Right atrium auricular region (tissue), 2 donors: ENCODE measurements at regions not wholly inside any gene's neighbourhood (a gene's known extent, or its start where the extent isn't known, plus 50 kb on each side); places are given as distances from the start of the nearest gene placed in this dataset.

ENCODE experiments used
- DNase-seq: peaks from one replicate; pipeline ENCODE4 v3.0.0-alpha.2; 2019; ENCODE audit warnings: low spot score
- H3K27ac ChIP-seq, 2 donors: fragments of 200-600 bp; sonication (generic); 1 replicate in 1 of 2; 2 replicates in 1 of 2; pipeline ENCODE4 v1.5.1; 2016 to 2019
- H3K27me3 ChIP-seq, 2 donors: fragments of 200-600 bp; sonication (generic); one replicate each; pipeline versions ENCODE4 v1.5.1 to v1.6.0; 2017 to 2019
- H3K36me3 ChIP-seq: fragments of 200-600 bp; sonication (generic); one replicate; pipeline ENCODE4 v1.5.1; 2016
- H3K4me1 ChIP-seq, 2 donors: fragments of 200-600 bp; sonication (generic); one replicate each; pipeline versions ENCODE4 v1.5.1 to v1.6.0; 2017 to 2019
- H3K4me3 ChIP-seq, 2 donors: fragments of 200-600 bp; sonication (generic); 1 replicate in 1 of 2; 2 replicates in 1 of 2; pipeline ENCODE4 v1.5.1; 2017 to 2019; ENCODE audit warnings: mild to moderate bottlenecking in 1 of 2, moderate library complexity in 1 of 2
- H3K9me3 ChIP-seq, 2 donors: fragments of 200-600 bp; sonication (generic); one replicate each; pipeline ENCODE4 v1.5.1; 2019
- TF ChIP-seq, protein P1 (sequence below), 2 donors: fragments of 200-600 bp; sonication (generic); IDR thresholded peaks; one replicate each; pipeline ENCODE4 v1.5.1; 2019; ENCODE audit warnings: antibody characterized with exemption in 2 of 2

DNA sequence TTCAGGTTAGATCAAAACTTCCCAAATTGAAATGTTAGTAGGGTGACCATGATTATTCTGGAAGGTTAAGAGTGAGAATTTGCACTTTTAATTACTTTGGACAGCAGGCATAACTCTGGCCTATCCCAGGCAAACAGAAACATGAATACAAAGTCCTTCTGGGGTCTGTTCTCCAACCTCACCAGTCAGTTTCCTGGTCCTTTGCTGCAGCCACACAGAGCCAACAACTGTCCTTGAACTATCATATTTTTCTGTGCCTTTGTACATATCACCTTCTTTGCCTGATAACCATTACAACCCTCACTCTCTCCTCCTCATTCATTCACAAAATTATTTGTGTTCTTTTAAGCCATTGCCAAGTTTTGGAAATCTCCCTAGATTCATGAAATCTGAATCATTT is 126.0 kb upstream of the GBE1 start:
- TF ChIP-seq, protein P1, sequence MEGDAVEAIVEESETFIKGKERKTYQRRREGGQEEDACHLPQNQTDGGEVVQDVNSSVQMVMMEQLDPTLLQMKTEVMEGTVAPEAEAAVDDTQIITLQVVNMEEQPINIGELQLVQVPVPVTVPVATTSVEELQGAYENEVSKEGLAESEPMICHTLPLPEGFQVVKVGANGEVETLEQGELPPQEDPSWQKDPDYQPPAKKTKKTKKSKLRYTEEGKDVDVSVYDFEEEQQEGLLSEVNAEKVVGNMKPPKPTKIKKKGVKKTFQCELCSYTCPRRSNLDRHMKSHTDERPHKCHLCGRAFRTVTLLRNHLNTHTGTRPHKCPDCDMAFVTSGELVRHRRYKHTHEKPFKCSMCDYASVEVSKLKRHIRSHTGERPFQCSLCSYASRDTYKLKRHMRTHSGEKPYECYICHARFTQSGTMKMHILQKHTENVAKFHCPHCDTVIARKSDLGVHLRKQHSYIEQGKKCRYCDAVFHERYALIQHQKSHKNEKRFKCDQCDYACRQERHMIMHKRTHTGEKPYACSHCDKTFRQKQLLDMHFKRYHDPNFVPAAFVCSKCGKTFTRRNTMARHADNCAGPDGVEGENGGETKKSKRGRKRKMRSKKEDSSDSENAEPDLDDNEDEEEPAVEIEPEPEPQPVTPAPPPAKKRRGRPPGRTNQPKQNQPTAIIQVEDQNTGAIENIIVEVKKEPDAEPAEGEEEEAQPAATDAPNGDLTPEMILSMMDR (IDR thresholded peaks at IDR 0.05), result no peak
- Histone ChIP-seq H3K36me3 (no peaks in the 10 kb centered on the region), H3K4me3 (no peak overlapping the region), H3K27me3 (no peaks in the 10 kb centered on the region), H3K9me3 (no peaks in the 10 kb centered on the region), H3K27ac (no peak overlapping the region), H3K4me1 (no peaks in the 10 kb centered on the region)
- DNase-seq, result no peak

DNA sequence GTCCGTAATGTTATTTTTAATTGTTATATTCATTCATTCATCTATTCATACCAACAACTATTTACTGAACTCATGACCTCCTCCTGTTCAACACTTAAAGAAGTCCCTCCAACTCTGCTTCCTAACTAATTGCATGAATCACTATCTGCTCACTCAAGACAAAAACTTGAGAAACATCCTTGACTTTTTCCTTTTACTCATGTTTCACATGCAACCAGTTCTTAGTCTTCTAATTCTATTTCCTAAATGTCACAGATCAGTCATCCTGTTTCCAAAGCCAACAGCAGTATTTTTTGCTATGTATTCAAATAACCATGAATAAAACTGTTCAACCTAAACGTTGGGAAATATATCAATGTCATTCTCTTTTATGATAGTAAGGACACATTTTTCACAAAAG is 124.6 kb upstream of the GBE1 start:
- TF ChIP-seq, protein P1 (IDR thresholded peaks at IDR 0.05), result no peak
- Histone ChIP-seq H3K4me3 (no peak overlapping the region), H3K36me3 (no peaks in the 10 kb centered on the region), H3K9me3 (no peaks in the 10 kb centered on the region), H3K27me3 (no peaks in the 10 kb centered on the region), H3K4me1 (no peaks in the 10 kb centered on the region), H3K27ac (no peak overlapping the region)
- DNase-seq, result no peak

DNA sequence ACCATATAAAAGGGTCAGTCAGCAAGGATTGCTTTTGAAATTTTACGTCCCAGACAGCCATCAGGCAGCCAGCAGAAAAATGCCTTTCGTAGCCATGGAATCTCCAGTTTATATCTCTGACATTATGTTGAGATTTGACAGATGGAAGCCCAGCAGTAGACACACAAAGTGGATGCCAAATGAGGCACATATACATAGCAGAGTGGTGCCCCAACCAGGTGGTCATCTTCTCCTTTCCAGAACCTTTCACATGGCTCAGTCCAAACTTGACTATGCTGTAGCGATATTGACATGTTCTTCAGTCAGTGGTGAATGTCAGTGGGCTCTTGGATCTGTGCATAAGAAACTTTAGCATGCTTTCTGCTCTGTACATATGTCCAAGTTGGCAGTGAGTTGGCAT is 123.3 kb upstream of the GBE1 start:
- no peak overlapping the region for H3K4me3 ChIP-seq
- H3K27ac ChIP-seq, result no peak overlapping the region
- no peaks in the 10 kb centered on the region for H3K9me3 ChIP-seq
- TF ChIP-seq, protein P1 (IDR thresholded peaks at IDR 0.05), result no peak
- no peaks in the 10 kb centered on the region for H3K36me3 ChIP-seq
- H3K27me3 ChIP-seq, result no peaks in the 10 kb centered on the region
- no peaks in the 10 kb centered on the region for H3K4me1 ChIP-seq
- no peak for DNase-seq

DNA sequence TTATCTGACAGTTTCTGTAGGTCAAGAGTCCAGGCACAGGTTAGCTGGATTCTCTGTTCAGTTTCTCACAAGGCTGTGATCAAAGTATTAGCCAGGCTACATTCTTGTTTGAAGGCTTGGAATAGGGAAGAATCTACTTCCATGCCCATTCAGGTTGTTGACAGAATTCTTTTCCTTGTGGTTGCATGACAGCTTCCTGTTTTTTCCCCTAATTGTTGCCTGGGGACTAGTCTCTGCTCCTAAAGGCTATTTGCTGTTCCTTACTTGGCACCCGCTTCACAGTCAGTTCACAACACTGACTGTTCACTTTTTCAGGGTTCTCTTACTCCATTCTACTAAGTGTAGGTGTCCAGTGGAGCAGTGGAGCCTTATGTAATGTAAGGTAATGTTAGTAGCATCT is 115.4 kb upstream of the GBE1 start:
- DNase-seq, result no peak

DNA sequence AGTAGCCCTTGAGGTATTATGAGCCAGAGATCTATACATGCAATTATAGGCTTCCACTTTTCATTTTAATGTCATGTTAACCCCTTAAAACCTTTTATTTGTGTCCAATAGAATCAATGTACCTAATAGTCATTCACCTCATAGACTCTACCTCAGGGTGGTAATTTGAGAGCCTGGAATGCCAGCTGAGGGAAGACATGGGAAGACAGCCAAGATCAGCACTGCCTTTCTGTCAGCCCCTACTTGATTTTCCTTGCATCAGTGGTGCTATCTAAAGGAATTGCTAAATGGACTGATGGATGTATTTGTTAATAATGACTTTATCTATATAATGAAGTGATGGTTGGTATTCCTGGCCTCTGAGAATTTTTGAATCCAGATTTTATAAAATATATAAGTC is 113.3 kb upstream of the GBE1 start:
- DNase-seq, result no peak
- H3K27me3 ChIP-seq, result no peaks in the 10 kb centered on the region
- no peaks in the 10 kb centered on the region for H3K36me3 ChIP-seq
- no peak overlapping the region for H3K27ac ChIP-seq
- H3K9me3 ChIP-seq, result no peaks in the 10 kb centered on the region
- no peaks in the 10 kb centered on the region for H3K4me1 ChIP-seq
- TF ChIP-seq, protein P1 (IDR thresholded peaks at IDR 0.05), result no peak
- no peak overlapping the region for H3K4me3 ChIP-seq

More for the DNA sequence above, 115.4 kb upstream of the GBE1 start:
- Histone ChIP-seq H3K9me3 (no peaks in the 10 kb centered on the region), H3K4me1 (no peaks in the 10 kb centered on the region), H3K27me3 (no peaks in the 10 kb centered on the region), H3K4me3 (no peak overlapping the region), H3K27ac (no peak overlapping the region), H3K36me3 (no peaks in the 10 kb centered on the region)
- TF ChIP-seq, protein P1 (IDR thresholded peaks at IDR 0.05), result no peak

DNA sequence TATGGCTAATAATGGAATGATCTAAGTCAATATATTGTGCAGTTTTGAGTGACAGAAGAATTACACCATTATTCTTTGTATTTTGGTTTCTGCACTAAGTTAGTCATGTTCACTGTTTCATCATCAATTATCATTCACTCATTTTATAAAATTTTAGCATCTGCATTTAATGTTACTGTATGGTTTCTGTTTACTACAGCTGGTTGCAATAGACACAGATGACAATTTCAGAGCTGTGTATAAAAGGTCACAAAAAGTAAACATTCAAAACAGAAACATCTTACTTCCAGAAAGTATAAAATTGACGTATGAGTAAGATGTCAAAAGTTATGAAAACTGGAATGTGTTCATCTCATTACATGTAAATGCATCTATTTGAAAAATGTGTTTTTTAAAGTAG is 111.1 kb upstream of the GBE1 start:
- TF ChIP-seq, protein P1 (IDR thresholded peaks at IDR 0.05), result no peak
- DNase-seq, result no peak
- H3K27ac ChIP-seq, result no peak overlapping the region
- H3K27me3 ChIP-seq, result no peaks in the 10 kb centered on the region
- no peaks in the 10 kb centered on the region for H3K9me3 ChIP-seq
- no peak overlapping the region for H3K4me3 ChIP-seq
- no peaks in the 10 kb centered on the region for H3K36me3 ChIP-seq
- H3K4me1 ChIP-seq, result no peaks in the 10 kb centered on the region
